Neutrophil (primary cell): ENCODE measurements at regions not wholly inside any gene's neighbourhood (a gene's known extent, or its start where the extent isn't known, plus 50 kb on each side); places are given as distances from the start of the nearest gene placed in this dataset.

Source experiments
- H3K27ac ChIP-seq: fragments of 200-600 bp; sonication (generic); 2 replicates; pipeline ENCODE4 v1.5.1; 2016; ENCODE audit warnings: mild to moderate bottlenecking, moderate library complexity
- H3K27me3 ChIP-seq: fragments of 200-600 bp; sonication (generic); 2 replicates; pipeline ENCODE4 v1.6.0; 2016; ENCODE audit warnings: mild to moderate bottlenecking
- H3K36me3 ChIP-seq: fragments of 200-600 bp; sonication (generic); 2 replicates; pipeline ENCODE4 v1.5.1; 2017
- H3K4me1 ChIP-seq, 2 experiments: fragments of 200-600 bp in 1 of 2; sonication (generic) in 1 of 2; 1 replicate in 1 of 2; 2 replicates in 1 of 2; pipeline versions ENCODE4 v1.5.1 to v1.6.1; 2013 to 2016; ENCODE audit warnings: low read depth in 1 of 2, low read length in 1 of 2, mild to moderate bottlenecking in 1 of 2, moderate library complexity in 1 of 2; ENCODE audit not compliant: control insufficient read depth in 1 of 2, insufficient read depth in 1 of 2
- H3K4me3 ChIP-seq, 2 experiments: fragments of 200-600 bp in 1 of 2; sonication (generic) in 1 of 2; 1 replicate in 1 of 2; 2 replicates in 1 of 2; pipeline ENCODE4 v1.5.1; 2013 to 2016; ENCODE audit warnings: low read depth in 1 of 2, low read length in 1 of 2, mild to moderate bottlenecking in 1 of 2, moderate library complexity in 1 of 2
- H3K9me3 ChIP-seq: fragments of 200-600 bp; sonication (generic); 2 replicates; pipeline ENCODE4 v1.5.1; 2016
- CTCF ChIP-seq: fragments of 200-600 bp; sonication (generic); IDR thresholded peaks from 2 replicates; pipeline ENCODE4 v1.5.1; 2016; ENCODE audit warnings: antibody characterized with exemption

DNA sequence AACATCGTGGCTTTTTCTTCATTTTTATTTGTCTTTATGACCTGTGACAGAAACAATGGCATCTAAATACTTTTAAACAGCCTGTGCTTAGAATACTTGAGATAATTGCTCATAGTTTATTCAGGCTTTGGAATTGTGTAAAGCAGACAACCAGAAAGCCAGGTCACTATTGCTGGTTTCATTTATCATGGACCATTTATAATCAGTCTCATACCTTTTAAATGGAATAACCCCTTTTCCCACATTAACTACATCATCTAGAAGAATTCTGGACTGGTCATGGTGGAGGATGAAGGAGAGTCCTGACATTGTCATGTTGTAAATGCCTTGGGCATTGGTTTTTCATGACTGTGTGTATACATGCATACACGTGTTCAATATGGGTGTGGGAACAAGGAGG, 661.5 kb downstream of the EPM2A start:
- Histone ChIP-seq H3K4me3 (no peak overlapping the region), H3K9me3 (no peaks in the 10 kb centered on the region), H3K4me1 (no peaks in the 10 kb centered on the region), H3K27ac (no peak overlapping the region), H3K27me3 (no peaks in the 10 kb centered on the region), H3K36me3 (no peaks in the 10 kb centered on the region)
- no peak for TF ChIP-seq CTCF

- Histone ChIP-seq H3K27me3 (no peaks in the 10 kb centered on the region), H3K9me3 (no peaks in the 10 kb centered on the region), H3K27ac (no peak overlapping the region), H3K4me3 (no peak overlapping the region), H3K4me1 (no peaks in the 10 kb centered on the region), H3K36me3 (no peaks in the 10 kb centered on the region)
- no peak for TF ChIP-seq CTCF
These were observed 660.5 kb downstream of the EPM2A start for GRCh38 chr6:145074805-145075204.

DNA sequence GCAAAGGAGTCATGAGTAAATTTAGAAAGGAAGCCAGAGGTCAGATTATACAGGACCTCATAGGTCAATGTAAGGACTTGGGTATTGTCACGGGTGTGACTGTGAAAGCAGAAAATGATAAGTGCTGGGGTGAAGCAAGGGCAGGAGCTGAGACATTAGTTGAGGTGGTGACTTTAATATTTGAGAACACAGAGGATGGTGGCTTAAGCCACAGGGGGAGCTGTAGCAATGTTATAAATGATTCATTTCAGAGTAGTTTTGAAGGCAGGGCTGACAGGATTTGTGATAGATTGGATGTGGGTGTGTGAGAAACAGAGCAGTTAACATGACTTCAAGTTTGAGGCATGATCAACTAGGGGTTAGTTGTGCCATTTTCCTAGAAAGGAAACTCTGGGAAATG, 659.9 kb downstream of the EPM2A start:
- H3K9me3 ChIP-seq = no peaks in the 10 kb centered on the region
- no peak overlapping the region for H3K4me3 ChIP-seq
- no peak overlapping the region for H3K27ac ChIP-seq
- H3K36me3 ChIP-seq = no peaks in the 10 kb centered on the region
- no peaks in the 10 kb centered on the region for H3K4me1 ChIP-seq
- no peaks in the 10 kb centered on the region for H3K27me3 ChIP-seq
- TF ChIP-seq CTCF = no peak

DNA sequence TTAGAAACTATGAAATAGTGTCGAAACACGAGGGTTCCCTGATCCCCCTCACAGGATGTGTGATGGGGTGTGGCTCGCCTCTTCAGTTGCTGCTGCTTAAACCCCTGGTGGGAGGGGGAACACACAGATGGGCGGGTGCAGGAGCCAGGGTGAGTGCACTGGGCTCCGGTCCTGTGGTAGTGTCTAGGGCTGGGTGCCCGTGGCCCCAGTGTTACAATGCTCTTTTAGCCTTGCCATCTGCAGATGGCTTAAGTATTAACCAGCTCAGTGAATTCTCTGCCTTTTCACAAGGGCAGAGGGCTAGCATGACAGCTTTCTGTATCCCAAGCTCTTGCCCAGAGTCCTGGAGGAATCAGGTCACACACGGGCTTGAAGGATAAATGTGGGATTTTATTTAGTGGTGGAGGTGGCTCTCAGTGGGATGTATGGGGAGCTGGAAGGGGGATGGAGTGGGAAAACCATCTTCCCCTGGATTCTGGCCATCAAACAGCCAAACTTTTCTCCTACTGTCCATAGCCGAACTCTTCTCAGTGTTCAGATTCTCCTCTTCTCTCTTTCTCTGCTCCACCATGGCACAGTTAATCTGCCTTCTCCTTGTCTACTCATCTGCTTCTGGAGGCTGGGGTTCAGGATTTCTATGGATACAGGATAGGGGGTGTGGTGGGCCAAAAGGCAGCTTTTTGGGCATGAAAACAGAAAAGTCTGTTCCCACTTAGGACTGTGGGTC, 659.0 kb downstream of the EPM2A start:
- TF ChIP-seq CTCF = no peak
- no peaks in the 10 kb centered on the region for H3K27me3 ChIP-seq
- H3K27ac ChIP-seq = no peak overlapping the region
- H3K9me3 ChIP-seq = no peaks in the 10 kb centered on the region
- H3K4me3 ChIP-seq = no peak overlapping the region
- H3K4me1 ChIP-seq = no peaks in the 10 kb centered on the region
- no peaks in the 10 kb centered on the region for H3K36me3 ChIP-seq

DNA sequence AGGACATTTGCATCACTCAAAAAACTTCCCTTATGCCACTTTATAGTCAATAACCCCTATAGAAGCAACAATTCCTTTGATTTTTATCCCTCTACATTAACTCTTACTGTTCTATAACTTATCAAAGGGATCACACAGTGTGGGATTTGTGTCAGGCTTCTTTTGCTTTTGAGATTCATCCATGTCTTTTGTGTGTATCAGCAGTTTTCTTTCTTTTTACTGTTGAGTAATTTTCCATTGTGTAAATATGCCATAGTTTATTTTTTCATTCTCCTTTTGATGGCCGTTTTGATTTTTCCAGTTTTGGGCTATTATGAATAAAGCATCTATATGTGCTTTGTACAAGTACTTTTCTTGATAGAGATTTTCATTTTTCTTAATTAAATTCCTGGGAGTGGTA, 657.9 kb downstream of the EPM2A start:
- Histone ChIP-seq H3K27ac (no peak overlapping the region), H3K4me3 (no peak overlapping the region), H3K27me3 (no peaks in the 10 kb centered on the region), H3K36me3 (no peaks in the 10 kb centered on the region), H3K9me3 (no peaks in the 10 kb centered on the region), H3K4me1 (no peaks in the 10 kb centered on the region)
- TF ChIP-seq CTCF = no peak
